Skin of body (tissue), 1 donor: ENCODE measurements at regions not wholly inside any gene's neighbourhood (a gene's known extent, or its start where the extent isn't known, plus 50 kb on each side); places are given as distances from the start of the nearest gene placed in this dataset.
A peak's percentile ranks its signal among the peaks of the same experiment; 100 is the strongest.
"Not testable (repeated sequence)": the region's sequence is repeated elsewhere in the genome, so short reads cannot be mapped to it uniquely, and the experiment has no call there.

ENCODE experiments used
- DNase-seq: peaks from one replicate; lab custom pipeline; 2025; lab: John Stamatoyannopoulos, UW

DNA sequence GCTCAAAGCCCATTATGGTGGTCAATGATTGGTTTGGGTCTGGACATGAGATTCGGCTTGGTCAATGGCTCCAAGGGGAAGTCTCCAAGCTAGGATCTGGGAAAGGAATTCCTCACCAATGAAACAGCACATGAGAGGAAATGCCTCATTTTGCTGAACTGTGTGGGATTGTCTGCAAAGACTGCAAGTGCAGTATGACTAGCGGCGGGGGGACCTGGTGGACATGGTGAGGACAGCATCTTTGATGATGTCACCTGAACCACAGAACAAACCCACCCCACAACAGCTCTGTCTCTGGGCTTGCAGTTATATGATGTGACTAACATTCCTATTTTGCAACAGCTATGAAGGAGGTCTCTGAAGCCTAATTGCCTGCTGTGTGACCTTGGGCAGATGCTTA is 50.6 kb upstream of the NKD1 start:
- DNase-seq = no peak

GRCh38 chr16:50496990-50497389 is 51.2 kb upstream of the NKD1 start:
- DNase-seq = no peak

- no peak for DNase-seq
Measured at GRCh38 chr16:50495673-50496072, 52.5 kb upstream of the NKD1 start.

DNA sequence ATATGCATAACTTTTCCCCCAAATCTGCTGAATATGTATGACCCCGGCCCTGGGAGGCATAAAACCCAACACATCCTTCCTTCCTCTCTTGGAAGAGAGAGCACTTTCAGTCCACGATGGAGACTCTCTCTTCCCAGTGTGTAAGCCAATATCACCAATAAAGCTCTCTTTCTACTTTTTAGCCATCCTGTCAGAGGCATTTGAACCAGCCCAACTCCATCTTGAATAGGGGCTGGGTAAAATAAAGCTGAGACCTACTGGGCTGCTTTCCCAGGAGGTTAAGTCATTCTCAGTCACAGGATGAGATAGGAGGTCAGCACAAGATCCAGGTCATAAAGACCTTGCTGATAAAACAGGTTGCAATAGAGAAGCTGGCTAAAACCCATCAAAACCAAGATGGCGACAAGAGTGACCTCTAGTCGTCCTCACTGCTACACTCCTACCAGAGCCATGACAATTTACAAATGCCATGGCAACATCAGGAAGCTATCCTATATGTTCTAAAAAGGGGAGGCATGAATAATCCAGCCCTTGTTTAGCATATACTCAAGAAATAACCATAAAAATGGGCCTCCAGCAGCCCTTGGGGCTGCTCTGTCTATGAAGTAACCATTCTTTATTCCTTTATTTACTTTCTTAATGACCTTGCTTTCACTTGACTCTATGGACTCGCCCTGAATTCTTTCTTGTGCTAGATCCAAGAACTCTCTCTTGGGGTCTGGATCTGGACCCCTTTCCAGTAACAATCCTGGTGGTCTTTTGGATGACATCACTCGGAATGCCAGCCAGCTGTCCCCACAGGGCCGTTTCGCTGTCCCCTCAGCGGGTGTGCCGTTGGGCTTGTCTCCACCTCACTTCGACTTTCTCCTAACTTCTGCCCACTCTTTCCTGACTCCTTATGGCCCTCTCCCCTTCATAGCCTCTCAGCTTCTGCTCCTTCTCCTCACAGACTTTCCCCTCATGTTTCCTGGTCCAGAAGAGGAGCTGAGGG is 53.4 kb upstream of the NKD1 start:
- DNase-seq = no peak

DNA sequence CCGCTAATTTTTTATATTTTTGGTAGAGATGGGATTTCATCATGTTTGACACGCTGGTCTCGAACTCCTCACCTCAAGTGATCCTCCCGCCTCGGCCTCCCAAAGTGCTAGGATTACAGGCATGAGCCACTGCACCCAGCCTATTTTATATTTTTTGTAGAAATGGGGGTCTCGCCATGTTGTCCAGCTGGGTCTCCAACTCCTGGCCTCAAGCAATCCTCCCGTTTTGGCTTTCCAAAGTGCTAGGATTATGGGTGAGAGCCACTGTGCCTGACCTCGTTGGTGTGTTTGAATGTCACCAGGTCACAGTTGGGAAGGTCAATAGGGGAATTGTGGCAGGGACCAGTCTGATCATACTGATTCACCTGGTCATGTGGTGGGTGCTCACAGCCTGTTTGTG is 56.7 kb upstream of the NKD1 start:
- no peak for DNase-seq

DNA sequence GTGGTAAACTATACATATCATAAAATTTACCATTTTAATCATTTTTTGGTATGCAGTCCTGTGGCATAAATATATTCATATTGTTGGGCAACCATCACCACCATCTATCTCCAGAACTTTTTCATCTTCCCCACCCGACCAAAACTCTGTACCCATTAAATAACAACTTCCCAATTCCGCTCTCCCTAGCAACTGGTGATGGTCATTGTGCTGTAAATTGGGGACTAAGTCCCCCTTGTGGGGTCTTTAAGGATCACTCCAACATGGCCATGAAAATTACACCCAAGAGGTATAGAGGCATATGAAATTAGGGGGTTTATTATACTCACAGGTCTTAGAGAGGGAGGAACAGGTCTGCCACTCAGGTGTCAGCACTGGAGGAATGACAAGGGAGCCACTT is 57.4 kb upstream of the NKD1 start:
- DNase-seq = no peak

GRCh38 chr16:50489182-50489581 is 59.0 kb upstream of the NKD1 start:
- peak; percentile 48 for DNase-seq

- no peak for DNase-seq
Measured at GRCh38 chr16:50487528-50487927, 60.7 kb upstream of the NKD1 start.

DNA sequence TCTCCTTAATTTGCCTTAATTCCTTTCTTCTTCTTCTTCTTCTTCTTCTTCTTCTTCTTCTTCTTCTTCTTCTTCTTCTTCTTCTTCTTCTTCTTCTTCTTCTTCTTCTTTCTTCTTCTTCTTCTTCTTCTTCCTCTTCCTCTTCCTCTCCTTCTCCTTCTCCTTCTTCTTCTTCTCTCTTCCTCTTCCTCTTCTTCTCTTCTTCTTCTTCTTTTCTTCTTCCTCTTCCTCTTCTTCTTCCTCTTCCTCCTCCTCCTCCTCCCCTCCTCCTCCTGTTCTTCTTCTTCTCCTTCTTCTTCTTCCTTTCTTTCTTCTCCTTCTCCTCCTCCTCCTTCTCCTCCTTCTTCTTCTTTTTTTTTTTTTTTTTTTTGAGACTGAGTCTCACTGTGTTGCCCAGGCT is 62.0 kb upstream of the NKD1 start:
- DNase-seq = not testable (repeated sequence)

GRCh38 chr16:50485232-50485631 is 63.0 kb upstream of the NKD1 start:
- no peak for DNase-seq

DNA sequence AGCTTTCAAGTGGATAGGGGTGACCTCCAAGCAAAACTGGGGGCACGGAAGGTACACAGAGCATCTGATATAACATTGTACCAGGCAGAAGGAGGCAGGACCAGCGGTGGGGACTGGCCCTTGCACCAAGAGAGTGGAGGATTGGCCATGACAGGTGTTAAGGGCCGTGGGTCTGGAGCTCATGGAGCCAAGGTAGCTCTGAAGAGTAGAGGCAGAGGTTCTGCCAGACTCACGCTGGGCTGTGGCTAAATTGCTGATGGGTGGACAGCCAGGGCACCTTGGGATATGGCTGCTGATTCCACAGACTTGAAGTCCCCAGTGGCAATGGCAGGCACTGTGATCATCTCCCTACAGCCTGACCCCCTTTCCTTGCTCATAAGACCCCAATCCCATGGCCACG is 65.9 kb upstream of the NKD1 start:
- DNase-seq = no peak

- DNase-seq = no peak
Measured at GRCh38 chr16:50480206-50480605, 68.0 kb upstream of the NKD1 start.

DNA sequence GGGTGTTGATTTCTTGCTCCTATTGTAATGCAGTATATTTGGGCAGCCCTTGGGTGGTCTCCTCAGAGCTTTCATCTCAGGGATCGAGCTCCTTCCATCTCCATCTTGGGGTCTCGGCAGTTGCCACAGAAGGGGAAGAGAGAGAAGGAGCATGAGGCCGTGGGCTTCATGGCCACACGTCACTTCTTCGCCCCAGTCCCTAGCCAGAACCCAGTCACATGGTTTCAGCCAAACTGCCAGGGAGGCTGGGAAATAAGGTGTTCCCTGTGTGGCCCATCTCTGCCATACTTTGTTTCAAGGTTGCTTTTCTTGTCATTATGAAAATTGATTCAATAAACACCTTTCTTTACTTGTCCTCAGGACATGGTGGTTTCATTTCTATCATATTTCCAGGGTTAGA is 68.4 kb upstream of the NKD1 start:
- no peak for DNase-seq

- no peak for DNase-seq
Measured at GRCh38 chr16:50478773-50479149, 69.4 kb upstream of the NKD1 start.

DNA sequence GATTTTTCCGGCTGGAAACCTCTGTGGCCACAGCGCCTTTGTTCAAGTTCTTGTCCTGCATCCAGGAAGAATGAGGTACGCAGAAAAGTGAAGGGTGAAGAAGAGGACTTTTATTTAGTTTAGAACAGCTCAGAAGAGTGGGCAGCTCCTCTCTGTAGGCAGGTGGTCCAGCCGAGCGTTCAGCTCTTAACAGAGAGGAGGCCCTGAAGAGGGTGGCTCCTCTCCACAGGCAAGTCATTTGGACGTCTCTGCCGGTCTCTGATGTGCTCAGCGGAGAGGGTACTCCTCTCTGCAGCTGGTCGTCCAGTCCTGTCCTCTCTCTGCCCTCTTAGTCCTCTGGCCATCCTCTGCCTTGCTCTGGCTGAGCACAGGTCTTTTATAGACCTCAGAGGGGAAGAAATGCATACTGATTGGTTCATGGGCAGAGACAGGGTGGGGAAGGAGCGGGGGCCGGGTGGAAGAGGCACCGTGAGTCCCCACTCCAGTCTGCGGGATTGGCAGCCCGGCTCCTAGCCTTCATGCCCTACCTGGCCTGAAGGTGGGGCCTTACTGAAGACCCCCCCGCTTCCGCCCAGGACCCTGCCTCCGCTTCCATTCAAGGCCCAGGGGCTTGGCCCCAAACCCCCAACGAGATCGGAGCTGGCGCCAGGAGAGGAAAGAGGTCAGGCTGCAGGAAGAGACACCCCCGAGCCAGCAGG is 70.0 kb upstream of the NKD1 start:
- DNase-seq = no peak

DNA sequence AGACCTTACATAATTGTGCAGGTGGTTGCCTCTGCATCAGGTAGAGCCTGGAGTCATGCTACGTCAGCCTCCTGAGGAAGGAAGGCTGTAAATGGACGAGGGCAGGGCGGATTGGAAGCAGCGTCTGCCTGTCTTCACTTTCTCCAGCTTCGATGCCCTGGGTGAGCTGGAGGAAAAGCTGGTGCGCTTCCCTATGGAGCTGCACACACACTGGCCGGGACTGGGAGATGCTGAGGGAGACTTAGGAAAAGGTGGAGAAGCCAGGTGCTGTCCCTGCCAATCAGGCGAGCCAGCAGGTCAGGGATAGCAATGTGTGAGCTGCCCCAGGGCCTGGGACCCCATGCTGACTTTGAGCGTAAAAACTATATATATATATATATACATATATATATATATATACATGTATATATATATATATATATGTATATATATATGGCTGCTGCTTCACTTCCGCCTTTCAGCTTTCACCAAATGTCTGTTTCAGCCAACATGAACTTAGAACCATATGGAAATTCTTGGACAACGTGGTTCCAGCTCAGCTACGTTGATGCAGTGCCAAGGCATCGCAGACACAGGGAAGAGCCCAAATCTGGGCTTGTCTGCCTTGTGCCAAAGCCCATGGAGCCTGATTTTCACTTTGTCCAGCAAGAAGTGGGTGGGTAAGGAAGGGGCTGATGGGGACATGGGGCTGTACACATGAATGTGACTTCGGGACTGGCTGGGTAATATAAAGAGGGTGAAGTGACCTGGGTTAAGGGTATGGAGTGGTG is 71.5 kb upstream of the NKD1 start:
- DNase-seq = peak; percentile 43

- no peak for DNase-seq
Measured at GRCh38 chr16:50475170-50475569, 73.0 kb upstream of the NKD1 start.

DNA sequence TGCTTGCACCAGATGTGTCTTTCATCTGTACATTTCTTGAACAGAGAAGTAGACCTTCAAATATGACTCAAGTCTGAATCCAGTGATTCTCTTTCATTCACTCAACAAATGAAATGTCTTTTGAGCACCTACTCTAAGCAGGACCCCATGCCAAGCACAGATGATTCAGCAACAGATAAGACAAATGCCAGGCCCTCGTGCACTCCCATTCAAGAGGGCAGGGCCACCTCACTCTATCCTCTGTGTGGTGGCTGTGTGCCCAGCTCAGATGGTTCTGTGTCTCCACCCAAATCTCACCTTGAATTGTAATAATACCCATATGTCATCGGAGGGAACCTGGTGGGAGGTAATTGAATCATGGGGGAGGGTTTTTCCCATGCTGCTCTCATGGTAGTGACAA is 74.1 kb upstream of the NKD1 start:
- no peak for DNase-seq

DNA sequence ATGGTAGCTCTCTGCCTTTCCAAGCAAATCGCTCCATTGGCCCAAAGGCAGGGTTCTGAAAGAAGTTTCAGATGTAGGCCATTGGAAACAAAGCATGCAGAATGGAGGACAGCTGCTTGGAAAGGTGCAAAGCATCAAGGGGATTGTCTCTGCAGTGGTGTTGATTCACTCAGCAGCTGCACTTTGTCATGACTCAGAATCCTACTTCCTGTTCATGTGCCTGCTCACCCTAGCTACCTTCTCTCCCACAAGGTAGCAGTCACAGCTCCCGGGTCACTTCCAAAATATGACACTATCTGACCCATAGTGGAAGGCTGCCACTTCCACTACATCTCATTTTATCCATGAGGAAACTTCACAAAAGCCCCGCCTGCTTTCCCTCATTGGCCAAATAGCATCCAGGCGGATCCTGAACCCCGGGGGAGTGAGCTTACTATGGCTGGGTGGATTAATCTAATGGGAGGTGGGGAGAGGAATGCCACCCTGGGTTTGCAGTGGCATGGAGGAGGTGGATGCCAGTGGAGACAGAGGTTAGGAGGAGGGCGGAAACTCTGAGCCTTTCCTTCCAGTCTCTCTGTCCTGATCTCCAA is 74.7 kb upstream of the NKD1 start:
- no peak for DNase-seq

GRCh38 chr16:50472472-50472871 is 75.7 kb upstream of the NKD1 start:
- no peak for DNase-seq

DNA sequence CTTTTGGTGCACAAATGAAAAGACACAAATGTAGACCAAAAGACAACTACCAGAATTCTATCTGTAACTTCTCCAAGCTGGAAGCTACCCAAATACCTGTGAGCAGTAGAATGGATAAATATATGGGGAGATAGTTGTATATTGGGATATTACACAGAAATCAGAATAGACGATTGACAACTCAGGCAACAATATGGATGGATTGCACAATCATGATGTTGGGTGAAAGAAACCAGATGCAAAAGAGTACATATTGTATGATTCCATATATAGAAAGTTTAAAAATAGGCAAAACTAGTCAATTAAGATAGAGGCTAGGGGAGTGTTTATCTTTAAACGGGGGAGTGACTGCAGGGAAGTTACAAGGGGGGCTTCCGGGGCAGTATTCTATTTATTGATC is 77.5 kb upstream of the NKD1 start:
- no peak for DNase-seq
